ENCODE measurements at regions not wholly inside any gene's neighbourhood (a gene's known extent, or its start where the extent isn't known, plus 50 kb on each side); places are given as distances from the start of the nearest gene placed in this dataset.
A peak's percentile ranks its signal among the peaks of the same experiment; 100 is the strongest.

DNA sequence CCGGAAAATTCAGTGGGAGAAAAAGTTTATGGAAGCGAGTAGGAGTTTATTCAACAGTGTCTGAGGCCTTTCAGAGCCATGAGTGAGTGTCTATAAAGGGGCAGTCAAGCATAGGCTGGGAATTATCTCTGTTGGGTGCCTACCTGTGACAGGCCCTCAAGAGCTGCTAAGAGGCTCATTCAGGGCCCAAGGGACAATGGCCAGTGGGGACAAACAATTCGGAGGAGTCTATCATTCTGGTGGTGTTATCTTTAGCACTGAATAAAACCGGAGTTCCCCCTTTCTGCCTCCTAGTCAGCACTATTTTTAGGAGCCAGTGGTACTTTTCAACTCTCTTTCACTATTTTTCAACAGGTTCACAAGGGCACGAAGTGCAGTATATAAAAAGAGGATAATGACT is 89.5 kb upstream of the HTATIP2 start:
- TF ChIP-seq, protein P1, sequence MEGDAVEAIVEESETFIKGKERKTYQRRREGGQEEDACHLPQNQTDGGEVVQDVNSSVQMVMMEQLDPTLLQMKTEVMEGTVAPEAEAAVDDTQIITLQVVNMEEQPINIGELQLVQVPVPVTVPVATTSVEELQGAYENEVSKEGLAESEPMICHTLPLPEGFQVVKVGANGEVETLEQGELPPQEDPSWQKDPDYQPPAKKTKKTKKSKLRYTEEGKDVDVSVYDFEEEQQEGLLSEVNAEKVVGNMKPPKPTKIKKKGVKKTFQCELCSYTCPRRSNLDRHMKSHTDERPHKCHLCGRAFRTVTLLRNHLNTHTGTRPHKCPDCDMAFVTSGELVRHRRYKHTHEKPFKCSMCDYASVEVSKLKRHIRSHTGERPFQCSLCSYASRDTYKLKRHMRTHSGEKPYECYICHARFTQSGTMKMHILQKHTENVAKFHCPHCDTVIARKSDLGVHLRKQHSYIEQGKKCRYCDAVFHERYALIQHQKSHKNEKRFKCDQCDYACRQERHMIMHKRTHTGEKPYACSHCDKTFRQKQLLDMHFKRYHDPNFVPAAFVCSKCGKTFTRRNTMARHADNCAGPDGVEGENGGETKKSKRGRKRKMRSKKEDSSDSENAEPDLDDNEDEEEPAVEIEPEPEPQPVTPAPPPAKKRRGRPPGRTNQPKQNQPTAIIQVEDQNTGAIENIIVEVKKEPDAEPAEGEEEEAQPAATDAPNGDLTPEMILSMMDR (IDR thresholded peaks at IDR 0.05; ENCODE audit: insufficient read depth, missing control alignments) = no peak
- FAIRE-seq = no peak
- DNase-seq (ENCODE audit: insufficient read length, low spot score) = no peak

DNA sequence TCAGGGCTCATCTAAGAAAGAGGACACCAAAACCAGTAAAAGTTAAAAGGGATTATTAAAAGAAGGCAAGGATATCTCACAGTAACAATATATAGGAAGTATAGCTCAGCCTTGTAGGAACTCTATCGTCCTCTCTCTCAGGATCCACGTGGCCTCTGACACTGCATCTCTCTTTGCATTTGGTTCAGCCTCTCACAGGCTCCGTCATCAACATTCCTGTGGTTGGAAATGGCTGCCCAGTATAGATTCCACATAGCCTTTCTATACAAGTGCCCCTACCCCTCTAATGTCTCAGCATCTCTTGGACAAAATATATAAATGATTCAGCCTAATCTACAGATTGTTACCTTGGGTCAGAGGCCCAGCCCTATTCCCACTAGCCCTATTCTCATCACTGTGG is 101.3 kb upstream of the DBX1 start:
- no peak for DNase-seq (ENCODE audit: insufficient read length, low spot score)
- TF ChIP-seq, protein P1 (IDR thresholded peaks at IDR 0.05; ENCODE audit: insufficient read depth, missing control alignments) = no peak
- no peak for FAIRE-seq

DNA sequence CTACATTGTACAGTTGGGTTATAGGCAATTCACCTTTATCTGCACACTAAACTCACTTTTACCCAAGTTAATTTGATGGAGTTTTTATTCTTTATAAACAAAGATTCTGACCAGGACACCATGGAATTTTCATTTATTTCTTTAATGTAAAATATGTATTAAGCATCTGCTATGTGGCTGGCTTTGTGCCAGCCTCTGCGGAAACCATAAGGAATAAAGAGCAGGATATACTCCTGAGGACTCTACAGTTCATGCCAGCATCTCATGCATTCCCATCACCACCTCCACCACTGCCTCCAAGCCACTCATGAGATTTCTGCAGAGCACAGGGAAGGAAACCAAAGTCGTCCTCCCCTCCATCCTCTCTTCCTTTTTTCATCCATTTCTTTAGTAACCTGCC is 100.0 kb upstream of the DBX1 start:
- DNase-seq (ENCODE audit: insufficient read length, low spot score) = no peak
- no peak for FAIRE-seq
- TF ChIP-seq, protein P1 (IDR thresholded peaks at IDR 0.05; ENCODE audit: insufficient read depth, missing control alignments) = no peak

DNA sequence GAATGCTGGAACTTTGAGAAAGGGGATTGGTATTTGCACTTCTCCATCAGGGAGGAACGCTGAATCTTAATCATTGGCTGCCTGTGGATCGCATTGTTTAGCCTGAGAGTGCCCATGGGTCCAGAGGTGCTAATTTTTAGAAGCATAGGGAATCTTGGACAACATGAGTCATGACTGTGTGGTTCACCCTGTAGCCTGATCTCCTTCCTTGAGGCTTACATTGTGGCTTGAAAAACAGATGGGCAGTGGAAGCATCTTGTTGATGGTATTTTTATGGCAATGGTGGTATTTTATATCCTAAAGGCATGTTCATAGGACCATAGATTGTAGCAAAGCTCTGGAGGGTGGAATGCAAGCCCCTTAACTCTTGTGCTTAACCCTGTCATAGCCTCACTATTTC is 99.2 kb upstream of the DBX1 start:
- TF ChIP-seq, protein P1 (IDR thresholded peaks at IDR 0.05; ENCODE audit: insufficient read depth, missing control alignments) = no peak
- DNase-seq (ENCODE audit: insufficient read length, low spot score) (no peak), FAIRE-seq (no peak)

DNA sequence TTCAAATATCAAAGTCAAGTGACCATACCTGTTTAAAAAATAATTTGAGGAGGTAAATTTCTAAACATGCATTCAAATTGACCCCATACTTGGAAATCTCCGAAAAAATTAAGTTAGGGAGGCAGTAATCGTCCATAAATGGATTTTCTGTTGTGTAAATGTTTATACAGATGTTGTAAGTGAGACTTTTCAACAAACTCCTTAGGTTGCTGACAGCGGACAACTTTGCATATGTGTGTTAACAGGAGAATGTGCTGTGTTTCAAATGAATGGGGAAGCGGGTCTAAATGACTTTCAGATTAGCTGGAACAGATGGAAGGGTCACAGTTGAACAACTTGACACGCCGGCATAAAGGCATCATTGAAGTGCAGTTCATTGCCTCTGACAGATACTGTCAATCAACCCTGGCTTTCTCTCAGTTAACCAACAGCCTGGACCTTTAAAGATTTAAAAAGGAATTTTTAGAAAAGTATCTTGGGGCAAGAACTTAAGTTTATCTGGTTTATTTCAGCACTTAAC is 98.2 kb upstream of the DBX1 start:
- TF ChIP-seq, protein P1 (IDR thresholded peaks at IDR 0.05; ENCODE audit: insufficient read depth, missing control alignments) = no peak
- DNase-seq (ENCODE audit: insufficient read length, low spot score) (no peak), FAIRE-seq (peak; percentile 29)

DNA sequence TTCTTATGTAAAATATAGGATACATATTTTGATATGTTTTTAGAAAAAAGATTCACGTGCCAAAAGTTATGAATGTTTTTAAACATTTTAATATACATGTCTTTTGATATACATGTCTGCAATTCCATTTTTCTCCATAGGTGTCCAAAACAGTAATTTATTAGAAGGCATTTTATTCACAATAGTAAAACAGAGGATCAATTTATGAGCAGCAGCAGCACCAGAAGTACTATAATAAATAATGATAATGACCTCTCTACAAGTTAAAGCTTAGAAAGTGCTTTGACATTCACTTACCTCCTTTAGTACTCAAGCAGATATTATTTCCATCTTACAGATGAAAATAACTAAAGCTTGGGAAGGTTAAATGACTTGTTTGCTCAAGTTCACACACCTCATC is 96.7 kb upstream of the DBX1 start:
- FAIRE-seq = no peak
- no peak for DNase-seq (ENCODE audit: insufficient read length, low spot score)
- TF ChIP-seq, protein P1 (IDR thresholded peaks at IDR 0.05; ENCODE audit: insufficient read depth, missing control alignments) = no peak

DNA sequence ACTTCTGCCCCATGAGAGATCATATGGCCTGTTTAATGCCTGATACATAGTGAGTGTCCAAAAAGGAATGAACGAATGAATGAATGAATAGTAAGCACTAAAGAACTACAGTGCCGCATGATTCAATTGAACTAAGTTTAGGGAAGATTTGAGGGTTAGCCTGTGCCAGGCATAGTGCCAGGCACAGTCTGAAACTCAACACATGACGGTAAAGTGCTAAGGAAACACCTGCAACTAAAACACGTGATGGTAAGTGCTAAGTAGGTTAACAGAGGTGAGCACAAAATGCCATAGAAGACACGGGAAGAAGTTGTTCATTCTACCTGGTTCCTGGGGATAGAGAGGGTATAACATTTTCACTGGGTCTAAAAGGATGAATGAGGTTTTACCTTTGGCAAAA is 93.5 kb upstream of the DBX1 start:
- TF ChIP-seq, protein P1 (IDR thresholded peaks at IDR 0.05; ENCODE audit: insufficient read depth, missing control alignments) = no peak
- DNase-seq (ENCODE audit: insufficient read length, low spot score) (no peak), FAIRE-seq (no peak)

All from D721Med (cell line).